BE2C (cell line): ENCODE measurements at regions not wholly inside any gene's neighbourhood (a gene's known extent, or its start where the extent isn't known, plus 50 kb on each side); places are given as distances from the start of the nearest gene placed in this dataset.
A peak's percentile ranks its signal among the peaks of the same experiment; 100 is the strongest.

Source experiments
- DNase-seq: peaks from one replicate; pipeline ENCODE4 v3.0.0-alpha.2; 2020
- H3K27me3 ChIP-seq: fragments of 250-450 bp; sonication (Bioruptor Pico); 2 replicates; pipeline ENCODE4 v1.5.1; 2020; ENCODE audit warnings: mild to moderate bottlenecking
- H3K36me3 ChIP-seq: fragments of 250-450 bp; sonication (Bioruptor Pico); 2 replicates; pipeline ENCODE4 v1.5.1; 2020; ENCODE audit warnings: mild to moderate bottlenecking
- H3K4me1 ChIP-seq: fragments of 250-450 bp; sonication (Bioruptor Pico); 2 replicates; pipeline ENCODE4 v1.5.1; 2020
- H3K4me3 ChIP-seq: 2 replicates; pipeline ENCODE4 v1.5.1; 2011; ENCODE audit warnings: low read depth, low read length
- H3K9me3 ChIP-seq: fragments of 250-450 bp; sonication (Bioruptor Pico); 2 replicates; pipeline ENCODE4 v1.5.1; 2020
- CTCF ChIP-seq: IDR thresholded peaks from 2 replicates; pipeline ENCODE4 v1.5.1; 2012; ENCODE audit warnings: mild to moderate bottlenecking, low read depth, low read length

GRCh38 chr18:51666763-51667191 is 469.3 kb upstream of the MEX3C start:
- no peak for TF ChIP-seq CTCF
- Histone ChIP-seq H3K36me3 (no peaks in the 10 kb centered on the region), H3K4me3 (no peak overlapping the region), H3K9me3 (no peaks in the 10 kb centered on the region), H3K27me3 (no peaks in the 10 kb centered on the region), H3K4me1 (peaks cover 9% of the 10 kb centered on the region; the same call in 1 of the 2 replicates)
- peak; percentile 70 for DNase-seq

GRCh38 chr18:51668101-51668500 is 470.6 kb upstream of the MEX3C start:
- no peaks in the 10 kb centered on the region for H3K27me3 ChIP-seq
- peak; percentile 63 for TF ChIP-seq CTCF
- H3K9me3 ChIP-seq = no peaks in the 10 kb centered on the region
- peak; percentile 64 for DNase-seq
- H3K4me1 ChIP-seq = peaks cover 9% of the 10 kb centered on the region; the same call in 1 of the 2 replicates
- H3K4me3 ChIP-seq = peak overlapping the region; percentile 23
- H3K36me3 ChIP-seq = no peaks in the 10 kb centered on the region

GRCh38 chr18:51668607-51669006 is 471.1 kb upstream of the MEX3C start:
- H3K36me3 ChIP-seq = no peaks in the 10 kb centered on the region
- DNase-seq = no peak
- H3K27me3 ChIP-seq = no peaks in the 10 kb centered on the region
- peak overlapping the region; percentile 23 for H3K4me3 ChIP-seq
- TF ChIP-seq CTCF = peak; percentile 14; the same call in 1 of the 2 replicates
- H3K9me3 ChIP-seq = no peaks in the 10 kb centered on the region
- H3K4me1 ChIP-seq = peaks cover 9% of the 10 kb centered on the region; the same call in 1 of the 2 replicates

GRCh38 chr18:51686590-51686989 is 489.1 kb upstream of the MEX3C start:
- Histone ChIP-seq H3K4me1 (no peaks in the 10 kb centered on the region), H3K36me3 (no peaks in the 10 kb centered on the region), H3K4me3 (no peak overlapping the region), H3K27me3 (no peaks in the 10 kb centered on the region), H3K9me3 (no peaks in the 10 kb centered on the region)
- no peak for TF ChIP-seq CTCF
- no peak for DNase-seq

DNA sequence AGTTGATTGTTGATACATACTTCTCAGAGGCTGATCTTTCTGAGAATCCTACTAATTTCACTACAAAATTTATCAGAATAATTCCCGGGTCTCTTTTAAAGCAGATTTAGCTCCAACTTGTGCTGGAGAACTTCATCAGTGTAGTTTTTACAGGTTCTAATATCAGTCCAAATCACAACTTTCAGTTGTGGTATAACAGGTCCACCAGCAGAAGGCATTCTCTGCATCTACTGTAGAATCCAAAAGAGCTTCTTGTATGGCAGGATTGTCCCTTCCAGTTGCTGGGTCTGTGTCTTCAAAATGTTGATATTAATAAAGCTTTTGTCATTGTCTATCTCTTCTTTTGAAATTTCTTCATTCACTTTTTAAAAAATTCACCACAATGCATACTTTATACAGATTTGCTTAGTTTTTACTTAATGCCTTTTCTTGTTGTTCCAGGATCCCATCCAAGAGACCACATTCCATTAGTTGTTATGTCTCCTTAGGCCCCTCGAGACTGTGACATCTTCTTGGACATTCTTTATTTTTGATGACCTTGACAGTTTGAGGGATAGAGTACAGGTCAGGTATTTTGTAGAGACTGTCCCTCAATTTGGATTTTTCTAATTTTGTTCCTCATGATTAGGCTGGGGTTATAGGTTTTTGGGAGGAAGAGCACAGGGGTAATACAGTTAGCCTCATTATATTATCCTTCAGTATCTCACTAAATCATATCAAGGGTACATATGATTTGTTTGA is 490.5 kb upstream of the MEX3C start:
- Histone ChIP-seq H3K36me3 (no peaks in the 10 kb centered on the region), H3K27me3 (no peaks in the 10 kb centered on the region), H3K4me1 (no peaks in the 10 kb centered on the region), H3K4me3 (no peak overlapping the region), H3K9me3 (no peaks in the 10 kb centered on the region)
- no peak for TF ChIP-seq CTCF
- no peak for DNase-seq

DNA sequence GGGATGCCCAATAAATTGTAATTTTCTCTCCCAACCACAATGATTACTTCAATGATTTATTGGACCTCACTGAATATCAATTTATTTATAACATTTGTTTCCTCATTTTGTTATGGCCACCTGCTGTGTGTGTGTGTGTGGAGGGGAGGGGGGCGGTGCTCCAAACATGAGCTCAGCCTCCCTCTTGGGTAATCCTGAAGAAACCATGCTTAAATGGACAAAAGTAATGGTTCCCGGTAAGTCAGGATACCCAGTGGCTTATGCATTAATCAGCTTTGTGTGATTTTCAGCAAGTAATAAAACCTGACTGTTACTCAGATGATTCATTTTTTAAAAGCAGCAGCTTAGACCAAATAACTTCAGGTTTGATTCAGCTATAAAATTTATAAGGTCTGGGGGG is 495.1 kb upstream of the MEX3C start:
- Histone ChIP-seq H3K36me3 (no peaks in the 10 kb centered on the region), H3K4me3 (no peak overlapping the region)

More for the DNA sequence above, 495.1 kb upstream of the MEX3C start:
- Histone ChIP-seq H3K27me3 (no peaks in the 10 kb centered on the region), H3K4me1 (no peaks in the 10 kb centered on the region), H3K9me3 (no peaks in the 10 kb centered on the region)
- no peak for TF ChIP-seq CTCF
- DNase-seq = no peak
